OCI-LY1 (cell line): ENCODE measurements at regions not wholly inside any gene's neighbourhood (a gene's known extent, or its start where the extent isn't known, plus 50 kb on each side); places are given as distances from the start of the nearest gene placed in this dataset.

Experiments
- H2AFZ ChIP-seq: fragments of 200-600 bp; sonication (generic), shearing (Covaris generic); 2 replicates; pipeline ENCODE4 v1.6.0; 2014; ENCODE audit warnings: antibody characterized with exemption, mild to moderate bottlenecking, low read length
- H3F3A ChIP-seq: fragments of 200-600 bp; sonication (generic), shearing (Covaris generic); 2 replicates; pipeline ENCODE4 v1.6.0; 2014; ENCODE audit warnings: mild to moderate bottlenecking, antibody characterized with exemption, low read length, moderate library complexity; ENCODE audit not compliant: insufficient read depth
- H3K27ac ChIP-seq: fragments of 200-600 bp; sonication (generic); 2 replicates; pipeline ENCODE4 v1.5.1; 2014; ENCODE audit warnings: low read length, mixed run types, mild to moderate bottlenecking, low read depth; ENCODE audit not compliant: poor library complexity, severe bottlenecking
- H3K27me3 ChIP-seq: fragments of 200-600 bp; sonication (generic); 2 replicates; pipeline ENCODE4 v1.6.0; 2014; ENCODE audit warnings: antibody characterized with exemption, mild to moderate bottlenecking, low read length, moderate library complexity; ENCODE audit not compliant: insufficient read depth
- H3K36me3 ChIP-seq: fragments of 200-600 bp; sonication (generic); 2 replicates; pipeline ENCODE4 v1.6.1; 2014; ENCODE audit warnings: mild to moderate bottlenecking, antibody characterized with exemption, low read length, moderate library complexity, mixed read lengths; ENCODE audit not compliant: insufficient read depth
- H3K4me1 ChIP-seq: fragments of 200-600 bp; sonication (generic); 2 replicates; pipeline ENCODE4 v1.5.1; 2014; ENCODE audit warnings: mild to moderate bottlenecking, low read length, moderate library complexity; ENCODE audit not compliant: insufficient read depth, severe bottlenecking
- H3K4me2 ChIP-seq: fragments of 200-600 bp; sonication (generic), shearing (Covaris generic); 2 replicates; pipeline ENCODE4 v1.6.1; 2014; ENCODE audit warnings: low read length
- H3K4me3 ChIP-seq: fragments of 200-600 bp; sonication (generic); 2 replicates; pipeline ENCODE4 v1.5.1; 2014; ENCODE audit warnings: low read length, low read depth, mild to moderate bottlenecking, mixed read lengths; ENCODE audit not compliant: poor library complexity, severe bottlenecking
- H3K79me2 ChIP-seq: fragments of 200-600 bp; shearing (Covaris generic); 2 replicates; pipeline ENCODE4 v1.6.1; 2016; ENCODE audit warnings: mixed run types, low read length, mixed read lengths; ENCODE audit not compliant: insufficient read depth
- H3K9ac ChIP-seq: fragments of 200-600 bp; sonication (generic), shearing (Covaris generic); 2 replicates; pipeline ENCODE4 v1.6.1; 2014; ENCODE audit warnings: mild to moderate bottlenecking, low read length, mixed read lengths
- H3K9me2 ChIP-seq: fragments of 200-600 bp; sonication (generic), shearing (Covaris generic); 2 replicates; pipeline ENCODE4 v1.6.1; 2014; ENCODE audit warnings: low read depth, mild to moderate bottlenecking, low read length, mixed read lengths
- H3K9me3 ChIP-seq: fragments of 200-600 bp; shearing (Covaris generic); 2 replicates; pipeline ENCODE4 v1.6.1; 2014; ENCODE audit warnings: low read length, mixed read lengths
- H4K20me1 ChIP-seq: fragments of 200-600 bp; sonication (generic), shearing (Covaris generic); 2 replicates; pipeline ENCODE4 v1.6.0; 2016; ENCODE audit warnings: mild to moderate bottlenecking, low read length; ENCODE audit not compliant: insufficient read depth
- EZH2 ChIP-seq: fragments of 200-600 bp; sonication (generic), shearing (Covaris generic); IDR thresholded peaks from 2 replicates; pipeline ENCODE4 v1.8.0; 2017; ENCODE audit warnings: borderline replicate concordance, mixed run types, mild to moderate bottlenecking, antibody characterized with exemption, low read length, moderate library complexity, mixed read lengths
- TF ChIP-seq, protein P1 (sequence below): fragments of 200-600 bp; sonication (generic), shearing (Covaris generic); IDR thresholded peaks from 2 replicates; pipeline ENCODE4 v1.5.1; 2017; ENCODE audit warnings: mild to moderate bottlenecking, antibody characterized with exemption, low read length, moderate library complexity, mixed read lengths

- no peaks in the 10 kb centered on the region for H3K9me3 ChIP-seq
- no peak overlapping the region for H3K27ac ChIP-seq
- no peak overlapping the region for H3K9ac ChIP-seq
- H3K27me3 ChIP-seq = no peaks in the 10 kb centered on the region
- H3K36me3 ChIP-seq = no peaks in the 10 kb centered on the region
- H3K4me2 ChIP-seq = no peak overlapping the region
- H3K9me2 ChIP-seq = no peaks in the 10 kb centered on the region
- no peak overlapping the region for H2AFZ ChIP-seq
- TF ChIP-seq EZH2 = no peak
- H3K4me3 ChIP-seq = no peak overlapping the region
- H4K20me1 ChIP-seq = no peaks in the 10 kb centered on the region
- no peaks in the 10 kb centered on the region for H3K4me1 ChIP-seq
- no peaks in the 10 kb centered on the region for H3F3A ChIP-seq
- H3K79me2 ChIP-seq = no peaks in the 10 kb centered on the region
Measured at GRCh38 chr20:6924681-6925080, 157.2 kb downstream of the BMP2 start.

GRCh38 chr20:6925744-6926278 lies 158.3 kb downstream of the BMP2 start:
- no peaks in the 10 kb centered on the region for H3K4me1 ChIP-seq
- TF ChIP-seq EZH2 = no peak
- TF ChIP-seq, protein P1, sequence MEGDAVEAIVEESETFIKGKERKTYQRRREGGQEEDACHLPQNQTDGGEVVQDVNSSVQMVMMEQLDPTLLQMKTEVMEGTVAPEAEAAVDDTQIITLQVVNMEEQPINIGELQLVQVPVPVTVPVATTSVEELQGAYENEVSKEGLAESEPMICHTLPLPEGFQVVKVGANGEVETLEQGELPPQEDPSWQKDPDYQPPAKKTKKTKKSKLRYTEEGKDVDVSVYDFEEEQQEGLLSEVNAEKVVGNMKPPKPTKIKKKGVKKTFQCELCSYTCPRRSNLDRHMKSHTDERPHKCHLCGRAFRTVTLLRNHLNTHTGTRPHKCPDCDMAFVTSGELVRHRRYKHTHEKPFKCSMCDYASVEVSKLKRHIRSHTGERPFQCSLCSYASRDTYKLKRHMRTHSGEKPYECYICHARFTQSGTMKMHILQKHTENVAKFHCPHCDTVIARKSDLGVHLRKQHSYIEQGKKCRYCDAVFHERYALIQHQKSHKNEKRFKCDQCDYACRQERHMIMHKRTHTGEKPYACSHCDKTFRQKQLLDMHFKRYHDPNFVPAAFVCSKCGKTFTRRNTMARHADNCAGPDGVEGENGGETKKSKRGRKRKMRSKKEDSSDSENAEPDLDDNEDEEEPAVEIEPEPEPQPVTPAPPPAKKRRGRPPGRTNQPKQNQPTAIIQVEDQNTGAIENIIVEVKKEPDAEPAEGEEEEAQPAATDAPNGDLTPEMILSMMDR = no peak
- no peaks in the 10 kb centered on the region for H3K36me3 ChIP-seq
- no peak overlapping the region for H3K9ac ChIP-seq
- no peaks in the 10 kb centered on the region for H3K79me2 ChIP-seq
- no peaks in the 10 kb centered on the region for H3K9me2 ChIP-seq
- no peaks in the 10 kb centered on the region for H3K27me3 ChIP-seq
- H3F3A ChIP-seq = no peaks in the 10 kb centered on the region
- no peaks in the 10 kb centered on the region for H3K9me3 ChIP-seq
- no peaks in the 10 kb centered on the region for H4K20me1 ChIP-seq
- no peak overlapping the region for H3K4me2 ChIP-seq
- no peak overlapping the region for H3K27ac ChIP-seq
- no peak overlapping the region for H3K4me3 ChIP-seq
- no peak overlapping the region for H2AFZ ChIP-seq

DNA sequence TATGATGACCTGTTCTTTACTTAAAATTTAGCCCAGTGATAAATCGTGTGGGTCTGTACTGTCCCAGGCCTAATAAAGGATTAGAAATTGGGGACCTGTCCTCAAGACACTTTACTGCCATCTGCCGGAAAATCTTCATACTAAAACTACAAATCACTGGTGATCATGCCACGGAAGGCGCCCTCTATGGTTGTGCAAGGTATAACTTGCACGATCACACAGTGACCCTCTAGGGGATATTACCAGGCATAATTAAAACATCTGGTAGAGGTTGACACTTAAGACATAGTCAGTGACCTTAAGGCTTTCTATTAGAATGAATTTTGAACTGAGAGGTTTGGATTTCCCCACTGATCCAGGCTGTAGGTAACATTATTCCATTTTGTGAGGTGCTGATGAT lies 172.6 kb downstream of the BMP2 start:
- H3K27ac ChIP-seq = no peak overlapping the region
- H3K9me2 ChIP-seq = no peaks in the 10 kb centered on the region
- TF ChIP-seq, protein P1 = peak; percentile 74
- TF ChIP-seq EZH2 = no peak
- no peaks in the 10 kb centered on the region for H3K27me3 ChIP-seq
- no peaks in the 10 kb centered on the region for H3K36me3 ChIP-seq
- H3K9ac ChIP-seq = no peak overlapping the region
- no peaks in the 10 kb centered on the region for H3K79me2 ChIP-seq
- no peak overlapping the region for H2AFZ ChIP-seq
- no peaks in the 10 kb centered on the region for H3F3A ChIP-seq
- H3K9me3 ChIP-seq = no peaks in the 10 kb centered on the region
- no peak overlapping the region for H3K4me2 ChIP-seq
- no peak overlapping the region for H3K4me3 ChIP-seq
- no peaks in the 10 kb centered on the region for H4K20me1 ChIP-seq
- H3K4me1 ChIP-seq = no peaks in the 10 kb centered on the region

DNA sequence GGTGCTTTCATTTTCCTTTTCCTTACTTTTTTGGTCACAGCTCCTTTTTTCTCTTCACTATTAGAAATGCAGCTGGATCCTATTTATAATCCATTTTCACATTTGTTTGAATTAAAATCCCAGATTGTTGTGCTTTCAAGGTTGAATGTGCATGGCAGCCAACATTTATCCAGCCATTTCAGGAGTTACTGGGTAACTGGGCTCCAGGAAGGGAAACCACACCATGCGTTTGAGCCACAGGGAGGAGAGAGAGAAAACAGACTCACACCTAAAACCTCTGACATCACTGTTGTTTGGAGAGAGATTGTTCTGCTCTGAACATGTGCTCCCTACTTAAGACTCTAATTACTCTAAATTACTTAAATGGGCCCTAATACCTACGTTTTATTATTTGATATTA lies 173.4 kb downstream of the BMP2 start:
- H3F3A ChIP-seq = no peaks in the 10 kb centered on the region
- TF ChIP-seq, protein P1 = no peak
- no peak for TF ChIP-seq EZH2

More for the DNA sequence above, 173.4 kb downstream of the BMP2 start:
- H4K20me1 ChIP-seq = no peaks in the 10 kb centered on the region
- H3K27ac ChIP-seq = no peak overlapping the region
- H3K36me3 ChIP-seq = no peaks in the 10 kb centered on the region
- H3K9me3 ChIP-seq = no peaks in the 10 kb centered on the region
- H2AFZ ChIP-seq = no peak overlapping the region
- H3K27me3 ChIP-seq = no peaks in the 10 kb centered on the region
- H3K9me2 ChIP-seq = no peaks in the 10 kb centered on the region
- no peak overlapping the region for H3K4me2 ChIP-seq
- no peaks in the 10 kb centered on the region for H3K79me2 ChIP-seq
- H3K9ac ChIP-seq = no peak overlapping the region
- H3K4me1 ChIP-seq = no peaks in the 10 kb centered on the region
- no peak overlapping the region for H3K4me3 ChIP-seq
